ENCODE measurements at regions not wholly inside any gene's neighbourhood (a gene's known extent, or its start where the extent isn't known, plus 50 kb on each side); places are given as distances from the start of the nearest gene placed in this dataset.
"Not testable (repeated sequence)": the region's sequence is repeated elsewhere in the genome, so short reads cannot be mapped to it uniquely, and the experiment has no call there.

GRCh38 chr2:83003555-83003954 is 1455.5 kb downstream of the SUCLG1 start:
- DNase-seq: no peak

GRCh38 chr2:83002706-83003105 is 1456.4 kb downstream of the SUCLG1 start:
- DNase-seq: no peak

- no peak for DNase-seq
These were observed 1460.3 kb downstream of the SUCLG1 start for GRCh38 chr2:82998781-82999180.

GRCh38 chr2:82996217-82996616 is 1462.9 kb downstream of the SUCLG1 start:
- no peak for DNase-seq

- no peak for DNase-seq
These were observed 1464.9 kb downstream of the SUCLG1 start for GRCh38 chr2:82994151-82994550.

- DNase-seq: no peak
These were observed 1465.5 kb downstream of the SUCLG1 start for GRCh38 chr2:82993609-82994008.

- DNase-seq: no peak
These were observed 1466.1 kb downstream of the SUCLG1 start for GRCh38 chr2:82992968-82993367.

GRCh38 chr2:82987706-82988105 is 1471.4 kb downstream of the SUCLG1 start:
- DNase-seq: not testable (repeated sequence)

- no peak for DNase-seq
These were observed 1472.2 kb downstream of the SUCLG1 start for GRCh38 chr2:82986899-82987298.

GRCh38 chr2:82985572-82986197 is 1473.4 kb downstream of the SUCLG1 start:
- no peak for DNase-seq

- no peak for DNase-seq
These were observed 1490.7 kb downstream of the SUCLG1 start for GRCh38 chr2:82968358-82968757.

- DNase-seq: no peak
These were observed 1494.7 kb downstream of the SUCLG1 start for GRCh38 chr2:82964341-82964740.

GRCh38 chr2:82959727-82960126 is 1499.4 kb downstream of the SUCLG1 start:
- no peak for DNase-seq

- no peak for DNase-seq
These were observed 1504.2 kb downstream of the SUCLG1 start for GRCh38 chr2:82954868-82955267.

GRCh38 chr2:82939211-82939610 is 1519.9 kb downstream of the SUCLG1 start:
- DNase-seq: no peak

GRCh38 chr2:82938321-82938845 is 1520.7 kb downstream of the SUCLG1 start:
- not testable (repeated sequence) for DNase-seq

GRCh38 chr2:82913566-82913965 is 1545.5 kb downstream of the SUCLG1 start:
- no peak for DNase-seq

GRCh38 chr2:82896117-82896516 is 1563.0 kb downstream of the SUCLG1 start:
- no peak for DNase-seq

GRCh38 chr2:82893190-82893589 is 1565.9 kb downstream of the SUCLG1 start:
- DNase-seq: no peak

GRCh38 chr2:82879803-82880202 is 1579.3 kb downstream of the SUCLG1 start:
- no peak for DNase-seq

- no peak for DNase-seq
These were observed 1583.2 kb downstream of the SUCLG1 start for GRCh38 chr2:82875858-82876257.

- no peak for DNase-seq
These were observed 1601.1 kb downstream of the SUCLG1 start for GRCh38 chr2:82857967-82858366.

- no peak for DNase-seq
These were observed 1605.8 kb downstream of the SUCLG1 start for GRCh38 chr2:82853299-82853698.

GRCh38 chr2:82852787-82853186 is 1606.3 kb downstream of the SUCLG1 start:
- no peak for DNase-seq

GRCh38 chr2:82848285-82848684 is 1610.8 kb downstream of the SUCLG1 start:
- no peak for DNase-seq

Measured in NCI-H1092 (cell line).